HFF-Myc (cell line): ENCODE measurements at regions not wholly inside any gene's neighbourhood (a gene's known extent, or its start where the extent isn't known, plus 50 kb on each side); places are given as distances from the start of the nearest gene placed in this dataset.

Experiments
- DNase-seq: peaks from one replicate; pipeline ENCODE4 v3.0.0-alpha.2; 2011; ENCODE audit warnings: low read depth; ENCODE audit errors: extremely low read depth
- H3K4me3 ChIP-seq: replicated peaks from 2 replicates; pipeline ENCODE4 v1.5.1; 2011; ENCODE audit warnings: low read depth, mild to moderate bottlenecking, control low read depth, low read length
- TF ChIP-seq, protein P1 (sequence below): IDR thresholded peaks from 2 replicates; pipeline ENCODE4 v1.5.1; 2012; ENCODE audit warnings: mild to moderate bottlenecking, low read depth, low read length, control low read depth; ENCODE audit errors: missing control alignments

DNA sequence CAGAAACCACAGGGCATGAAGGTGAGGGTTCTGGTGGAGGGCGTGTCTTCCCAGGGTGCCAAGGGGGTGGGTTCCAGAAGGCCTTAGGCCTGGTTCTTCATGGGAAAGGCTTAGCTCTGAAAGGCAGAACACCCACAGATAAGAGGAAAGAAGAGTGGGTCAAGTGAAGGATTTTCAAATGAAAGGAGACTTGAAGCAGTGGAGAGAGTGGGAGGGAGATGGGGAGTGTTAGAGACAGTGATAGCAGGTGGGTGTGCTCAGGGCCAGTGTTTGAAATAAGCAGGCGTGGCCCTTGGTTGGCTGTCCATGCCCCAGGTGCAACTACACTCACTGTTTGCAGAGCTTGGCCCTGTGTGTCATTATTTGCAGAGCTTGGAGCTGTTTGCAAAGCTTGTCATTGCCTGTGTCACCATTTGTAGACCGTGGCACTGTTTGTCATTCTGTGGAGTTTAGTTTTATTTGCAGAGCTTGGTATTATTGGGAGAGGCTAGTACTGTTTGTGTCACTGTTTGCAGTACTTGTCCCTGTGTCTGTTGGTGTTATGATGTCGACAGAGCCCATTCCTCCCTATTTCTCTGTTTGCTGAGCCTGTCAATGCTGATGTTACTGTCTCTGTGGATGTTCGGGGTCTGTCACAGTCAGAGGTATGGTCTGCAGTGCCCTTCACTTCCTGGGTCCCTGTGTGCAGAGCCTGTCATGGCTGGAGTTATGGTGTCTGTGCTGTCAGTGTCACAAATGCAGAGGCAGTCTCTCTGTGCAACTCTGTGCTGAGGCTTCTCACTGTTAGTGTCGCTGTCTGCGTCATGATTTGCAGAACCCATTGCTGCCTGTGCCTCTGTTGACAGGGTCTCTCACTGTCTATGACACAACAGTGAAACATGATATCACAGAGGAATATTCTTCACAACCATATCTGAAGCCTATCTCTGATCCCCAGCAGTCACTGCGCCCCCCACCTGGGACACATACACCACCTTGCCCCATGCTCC lies 127.7 kb upstream of the LRFN2 start:
- H3K4me3 ChIP-seq = no peak overlapping the region
- TF ChIP-seq, protein P1, sequence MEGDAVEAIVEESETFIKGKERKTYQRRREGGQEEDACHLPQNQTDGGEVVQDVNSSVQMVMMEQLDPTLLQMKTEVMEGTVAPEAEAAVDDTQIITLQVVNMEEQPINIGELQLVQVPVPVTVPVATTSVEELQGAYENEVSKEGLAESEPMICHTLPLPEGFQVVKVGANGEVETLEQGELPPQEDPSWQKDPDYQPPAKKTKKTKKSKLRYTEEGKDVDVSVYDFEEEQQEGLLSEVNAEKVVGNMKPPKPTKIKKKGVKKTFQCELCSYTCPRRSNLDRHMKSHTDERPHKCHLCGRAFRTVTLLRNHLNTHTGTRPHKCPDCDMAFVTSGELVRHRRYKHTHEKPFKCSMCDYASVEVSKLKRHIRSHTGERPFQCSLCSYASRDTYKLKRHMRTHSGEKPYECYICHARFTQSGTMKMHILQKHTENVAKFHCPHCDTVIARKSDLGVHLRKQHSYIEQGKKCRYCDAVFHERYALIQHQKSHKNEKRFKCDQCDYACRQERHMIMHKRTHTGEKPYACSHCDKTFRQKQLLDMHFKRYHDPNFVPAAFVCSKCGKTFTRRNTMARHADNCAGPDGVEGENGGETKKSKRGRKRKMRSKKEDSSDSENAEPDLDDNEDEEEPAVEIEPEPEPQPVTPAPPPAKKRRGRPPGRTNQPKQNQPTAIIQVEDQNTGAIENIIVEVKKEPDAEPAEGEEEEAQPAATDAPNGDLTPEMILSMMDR = no peak
- no peak for DNase-seq

DNA sequence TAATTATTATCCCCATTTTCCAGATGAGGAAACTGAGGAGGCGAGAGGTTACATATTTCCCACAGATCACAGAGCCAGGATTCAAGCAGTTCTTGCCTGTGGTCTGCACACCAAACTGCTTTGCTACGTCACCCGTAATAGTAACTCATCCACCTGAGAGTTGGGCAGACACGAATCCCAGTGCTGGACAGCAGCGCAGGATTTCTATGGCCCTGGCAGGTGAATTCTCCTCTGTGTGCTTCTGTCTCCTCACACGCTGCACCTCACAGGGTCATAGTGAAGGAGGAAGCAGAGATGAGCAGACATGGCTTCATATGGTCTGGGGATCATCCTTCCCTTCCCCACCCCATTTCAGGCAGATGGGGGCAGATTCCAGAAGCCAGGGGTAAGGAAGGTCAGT lies 127.0 kb upstream of the LRFN2 start:
- no peak overlapping the region for H3K4me3 ChIP-seq
- TF ChIP-seq, protein P1 = no peak
- no peak for DNase-seq

DNA sequence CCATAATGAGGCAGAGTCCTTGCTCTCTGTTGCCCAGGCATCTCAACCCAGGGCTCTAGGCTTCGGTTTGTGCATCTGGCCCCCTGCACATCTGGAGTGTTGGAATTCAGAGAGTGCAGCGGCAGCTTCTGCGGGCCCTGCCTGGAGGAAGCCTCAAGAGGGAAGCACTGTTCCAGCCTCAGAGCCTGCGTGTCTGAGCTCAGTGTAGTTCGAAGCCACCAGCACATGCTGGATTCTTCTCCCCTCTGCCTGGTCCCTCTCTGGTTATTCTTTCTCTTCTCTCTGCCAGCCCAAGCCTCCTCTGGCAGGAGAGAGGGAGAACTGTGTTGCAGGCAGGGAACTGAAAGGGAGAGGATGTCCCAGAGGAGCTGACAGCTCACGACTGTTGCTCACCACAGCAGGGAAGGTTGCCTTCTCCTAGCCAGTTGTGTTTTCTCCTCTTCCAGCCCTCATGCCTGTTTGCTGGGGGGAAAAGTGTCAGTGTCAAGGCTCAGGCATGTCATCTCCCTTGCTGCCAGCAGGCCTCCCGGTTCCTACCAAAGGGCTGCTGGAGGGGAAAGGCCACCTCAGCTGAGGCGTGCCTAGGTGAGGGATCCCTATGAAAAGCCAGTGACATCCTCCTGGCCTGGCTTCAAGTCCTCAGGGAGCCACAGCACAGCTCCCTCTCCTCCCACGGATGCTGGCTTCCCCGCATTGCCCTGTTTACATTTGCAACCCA lies 126.0 kb upstream of the LRFN2 start:
- no peak overlapping the region for H3K4me3 ChIP-seq
- DNase-seq = no peak
- TF ChIP-seq, protein P1 = peak; percentile 25

- no peak overlapping the region for H3K4me3 ChIP-seq
- no peak for DNase-seq
- TF ChIP-seq, protein P1 = no peak
Measured at GRCh38 chr6:40710626-40711330, 123.6 kb upstream of the LRFN2 start.

- no peak overlapping the region for H3K4me3 ChIP-seq
- DNase-seq = no peak
- TF ChIP-seq, protein P1 = no peak
Measured at GRCh38 chr6:40708049-40708448, 120.9 kb upstream of the LRFN2 start.

DNA sequence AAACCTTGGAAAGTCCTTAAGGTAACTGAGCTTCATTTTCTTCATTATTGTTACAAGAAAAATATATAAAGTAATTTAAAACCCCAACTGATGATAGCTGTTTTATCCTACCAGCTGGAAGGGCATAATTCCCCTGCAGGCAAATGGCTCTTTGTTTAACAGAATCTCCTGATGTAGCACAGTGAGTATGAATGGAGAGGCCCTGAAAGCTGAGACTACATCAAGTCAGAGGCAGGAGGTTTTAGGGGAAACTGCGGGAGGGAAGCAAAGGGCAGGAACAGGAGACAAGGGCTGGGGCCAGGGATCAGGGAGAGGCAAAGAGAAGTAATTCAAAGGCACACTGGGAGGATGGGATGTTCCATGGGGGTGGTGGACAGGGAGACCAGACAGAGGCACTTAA lies 119.0 kb upstream of the LRFN2 start:
- no peak overlapping the region for H3K4me3 ChIP-seq
- TF ChIP-seq, protein P1 = no peak
- DNase-seq = no peak
